NB4 (cell line): ENCODE measurements at regions not wholly inside any gene's neighbourhood (a gene's known extent, or its start where the extent isn't known, plus 50 kb on each side); places are given as distances from the start of the nearest gene placed in this dataset.

Source experiments
- DNase-seq: peaks from one replicate; pipeline ENCODE4 v3.0.0; 2010; ENCODE audit warnings: low read depth
- H3K4me3 ChIP-seq: one replicate; pipeline ENCODE4 v1.5.1; 2011; ENCODE audit warnings: mild to moderate bottlenecking, low read depth, low read length, moderate library complexity
- MYC ChIP-seq: IDR thresholded peaks from 2 replicates; pipeline ENCODE4 v1.6.1; 2011; ENCODE audit warnings: low read depth, low read length
- POLR2A ChIP-seq: IDR thresholded peaks from 2 replicates; pipeline ENCODE4 v1.6.1; 2011; ENCODE audit warnings: mild to moderate bottlenecking; ENCODE audit not compliant: insufficient read length; ENCODE audit errors: extremely low read depth
- TF ChIP-seq, protein P1 (sequence below): IDR thresholded peaks from one replicate; pipeline ENCODE4 v1.5.1; 2012; ENCODE audit warnings: low read depth, low read length
- TF ChIP-seq, protein P2 (sequence below): IDR thresholded peaks from 2 replicates; pipeline ENCODE4 v1.6.1; 2011; ENCODE audit warnings: low read depth, low read length

DNA sequence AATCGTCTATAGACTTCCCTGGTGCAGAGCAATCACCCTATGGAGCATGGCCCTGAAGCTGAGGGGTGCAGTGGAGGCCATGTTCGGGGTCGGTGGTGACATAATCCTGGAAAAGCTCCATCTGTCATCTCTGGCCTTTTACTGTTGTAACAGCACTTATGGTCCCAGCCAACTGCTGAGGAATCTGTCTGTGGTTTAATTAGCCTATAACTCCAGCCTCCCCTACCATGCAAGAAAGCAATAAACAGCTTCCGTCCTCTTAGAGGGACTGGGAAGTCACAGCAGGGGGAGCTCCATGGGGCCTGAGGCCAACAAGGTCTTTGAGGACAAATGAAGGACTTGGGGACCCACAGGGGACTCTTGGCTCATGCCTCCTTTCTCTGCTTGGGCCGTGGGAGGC is 159.1 kb upstream of the NECTIN1 start:
- TF ChIP-seq MYC: no peak
- TF ChIP-seq, protein P1, sequence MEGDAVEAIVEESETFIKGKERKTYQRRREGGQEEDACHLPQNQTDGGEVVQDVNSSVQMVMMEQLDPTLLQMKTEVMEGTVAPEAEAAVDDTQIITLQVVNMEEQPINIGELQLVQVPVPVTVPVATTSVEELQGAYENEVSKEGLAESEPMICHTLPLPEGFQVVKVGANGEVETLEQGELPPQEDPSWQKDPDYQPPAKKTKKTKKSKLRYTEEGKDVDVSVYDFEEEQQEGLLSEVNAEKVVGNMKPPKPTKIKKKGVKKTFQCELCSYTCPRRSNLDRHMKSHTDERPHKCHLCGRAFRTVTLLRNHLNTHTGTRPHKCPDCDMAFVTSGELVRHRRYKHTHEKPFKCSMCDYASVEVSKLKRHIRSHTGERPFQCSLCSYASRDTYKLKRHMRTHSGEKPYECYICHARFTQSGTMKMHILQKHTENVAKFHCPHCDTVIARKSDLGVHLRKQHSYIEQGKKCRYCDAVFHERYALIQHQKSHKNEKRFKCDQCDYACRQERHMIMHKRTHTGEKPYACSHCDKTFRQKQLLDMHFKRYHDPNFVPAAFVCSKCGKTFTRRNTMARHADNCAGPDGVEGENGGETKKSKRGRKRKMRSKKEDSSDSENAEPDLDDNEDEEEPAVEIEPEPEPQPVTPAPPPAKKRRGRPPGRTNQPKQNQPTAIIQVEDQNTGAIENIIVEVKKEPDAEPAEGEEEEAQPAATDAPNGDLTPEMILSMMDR: no peak
- TF ChIP-seq, protein P2, sequence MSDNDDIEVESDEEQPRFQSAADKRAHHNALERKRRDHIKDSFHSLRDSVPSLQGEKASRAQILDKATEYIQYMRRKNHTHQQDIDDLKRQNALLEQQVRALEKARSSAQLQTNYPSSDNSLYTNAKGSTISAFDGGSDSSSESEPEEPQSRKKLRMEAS: no peak
- TF ChIP-seq POLR2A: no peak
- peak; percentile 25 for DNase-seq
- H3K4me3 ChIP-seq: no peak overlapping the region

DNA sequence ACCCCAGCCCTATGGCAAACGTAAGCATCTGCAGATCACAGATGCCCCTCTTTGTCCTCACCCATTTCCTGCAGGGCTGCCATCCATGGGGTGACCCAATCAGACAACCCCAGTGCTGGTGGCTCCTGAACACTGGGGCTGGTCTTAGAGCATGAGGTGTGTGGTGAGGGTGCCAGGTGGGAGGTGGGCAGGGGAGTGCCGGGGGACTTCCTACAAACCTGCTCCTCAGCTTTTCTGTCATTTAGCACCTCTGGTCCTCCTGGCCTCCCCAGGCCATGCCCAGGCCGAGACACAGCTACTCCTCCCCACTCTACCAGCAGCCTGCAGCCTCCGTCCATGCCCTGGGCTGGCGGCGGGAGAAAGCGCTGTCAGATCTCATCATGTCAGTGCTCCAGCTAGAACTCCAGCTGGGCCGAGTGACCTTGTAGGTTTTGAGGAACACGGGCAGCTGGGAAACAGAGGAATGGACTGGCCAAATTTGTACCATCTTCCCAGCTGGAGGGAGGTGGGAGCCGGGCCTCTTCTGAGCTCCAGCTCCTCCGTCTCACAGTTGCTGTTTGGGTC is 157.7 kb upstream of the NECTIN1 start:
- TF ChIP-seq MYC (no peak), POLR2A (no peak)
- TF ChIP-seq, protein P1: no peak
- TF ChIP-seq, protein P2: no peak
- DNase-seq: no peak
- H3K4me3 ChIP-seq: no peak overlapping the region

DNA sequence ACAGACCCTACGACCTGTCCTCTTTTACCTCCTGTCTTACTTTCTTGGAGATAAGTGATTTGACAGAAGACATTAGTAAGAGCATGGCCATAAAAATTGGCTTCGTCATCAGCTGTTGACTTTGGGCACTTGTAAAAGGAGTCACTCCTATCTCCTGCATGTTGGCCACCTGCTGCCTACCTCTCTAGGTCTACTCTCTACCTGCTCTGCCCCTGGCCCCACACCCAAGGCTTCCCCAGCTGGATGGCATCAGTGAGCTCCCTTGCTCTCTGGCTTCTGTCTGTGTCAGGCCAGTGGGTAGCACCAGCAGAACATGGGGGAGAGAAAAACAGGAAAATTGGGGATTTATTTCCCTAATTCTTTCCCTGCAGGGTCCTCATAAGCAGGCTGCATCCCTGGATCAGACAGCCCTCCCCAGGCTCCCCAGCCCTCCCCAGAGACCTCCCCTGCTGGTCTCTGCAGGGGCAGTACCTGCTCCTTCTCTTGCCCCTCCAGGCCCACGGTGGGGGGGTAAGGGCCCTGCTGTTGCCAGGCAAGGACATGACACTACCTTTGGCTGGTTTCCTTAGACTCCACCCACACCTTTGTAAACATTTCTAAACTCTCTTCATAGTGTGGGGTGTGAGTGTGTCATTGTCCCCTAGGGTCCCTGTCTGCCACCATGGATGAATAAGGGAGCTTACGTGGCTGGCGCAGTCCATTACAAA is 157.0 kb upstream of the NECTIN1 start:
- no peak overlapping the region for H3K4me3 ChIP-seq
- TF ChIP-seq, protein P2: no peak
- no peak for TF ChIP-seq MYC
- TF ChIP-seq POLR2A: no peak
- TF ChIP-seq, protein P1: no peak
- DNase-seq: no peak

DNA sequence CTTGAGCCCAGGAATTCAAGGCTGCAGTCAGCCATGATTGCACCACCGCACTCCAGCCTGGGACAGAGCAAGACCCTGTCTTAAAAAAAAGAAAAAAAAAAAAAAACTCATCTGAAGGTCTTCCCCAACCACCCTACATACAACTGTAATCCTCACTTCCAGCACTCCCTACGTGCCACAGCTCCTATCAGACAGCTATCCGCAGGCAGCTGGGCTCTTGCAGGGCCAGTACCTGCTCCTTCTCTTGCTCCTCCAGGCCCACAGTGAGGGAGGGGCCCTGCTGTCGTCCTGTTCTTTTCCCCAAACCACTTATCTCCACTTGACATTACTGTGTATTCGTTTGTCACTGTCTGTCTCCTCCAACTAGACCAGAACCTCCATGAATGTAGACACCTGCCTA is 156.1 kb upstream of the NECTIN1 start:
- TF ChIP-seq, protein P1: no peak
- TF ChIP-seq, protein P2: no peak

DNA sequence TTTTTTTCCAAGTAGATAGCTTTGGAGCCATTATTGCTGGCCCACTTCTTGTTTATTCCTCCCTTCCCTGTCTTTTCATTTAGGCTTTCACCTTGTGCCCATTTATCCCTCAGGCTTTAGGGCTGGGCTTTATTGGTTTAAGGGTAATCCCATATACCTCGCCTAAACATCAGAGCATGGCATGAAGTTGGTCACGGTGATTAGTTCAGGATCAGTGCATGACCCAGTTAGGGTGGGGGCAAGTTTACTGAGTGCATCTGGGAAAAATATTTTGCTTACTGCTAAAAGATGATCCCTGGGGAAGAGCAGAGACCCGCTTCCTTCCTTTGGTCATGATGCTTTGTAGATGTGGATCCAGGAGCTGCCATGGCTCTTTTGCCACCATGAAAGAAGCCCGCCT is 153.3 kb upstream of the NECTIN1 start:
- H3K4me3 ChIP-seq: no peak overlapping the region
- TF ChIP-seq MYC (no peak), POLR2A (no peak)
- TF ChIP-seq, protein P1: no peak
- TF ChIP-seq, protein P2: no peak
- no peak for DNase-seq

More for the DNA sequence above, 156.1 kb upstream of the NECTIN1 start:
- no peak for DNase-seq
- H3K4me3 ChIP-seq: no peak overlapping the region
